ENCODE measurements at regions not wholly inside any gene's neighbourhood (a gene's known extent, or its start where the extent isn't known, plus 50 kb on each side); places are given as distances from the start of the nearest gene placed in this dataset.

- H3K36me3 ChIP-seq = no peaks in the 10 kb centered on the region
- DNase-seq = no peak
- H3K9me3 ChIP-seq = no peaks in the 10 kb centered on the region
- H3K4me3 ChIP-seq (replicated peaks in 1 of 3) = no peak overlapping the region
- 71 to 76% methylated on average over 1 of the region's 1 CpG for WGBS, 2 donors
- intact Hi-C loops (cut with DNase I) = no loop called here
- TF ChIP-seq POLR2A (IDR thresholded peaks at IDR 0.05) = no peak
- no peak for TF ChIP-seq CTCF (IDR thresholded peaks at IDR 0.05)
- no peaks in the 10 kb centered on the region for H3K4me1 ChIP-seq
- H3K27ac ChIP-seq = no peak overlapping the region
- no peaks in the 10 kb centered on the region for H3K27me3 ChIP-seq
Observed at GRCh38 chr2:41079011-41079410, 627.1 kb upstream of the SLC8A1 start.

GRCh38 chr2:41084321-41084720 is 632.4 kb upstream of the SLC8A1 start:
- intact Hi-C loops (cut with DNase I) = no loop called here
- DNase-seq = no peak
- Histone ChIP-seq H3K4me1 (no peaks in the 10 kb centered on the region), H3K27me3 (no peaks in the 10 kb centered on the region), H3K36me3 (no peaks in the 10 kb centered on the region), H3K9me3 (no peaks in the 10 kb centered on the region), H3K27ac (no peak overlapping the region), H3K4me3 (replicated peaks in 1 of 3) (no peak overlapping the region)
- 73 to 93% methylated on average over 3 of the region's 3 CpGs for WGBS, 2 donors
- TF ChIP-seq POLR2A (IDR thresholded peaks at IDR 0.05) (no peak), CTCF (IDR thresholded peaks at IDR 0.05) (no peak)

GRCh38 chr2:41087946-41088345 is 636.1 kb upstream of the SLC8A1 start:
- intact Hi-C loops (cut with DNase I) = no loop called here

GRCh38 chr2:41101281-41101680 is 649.4 kb upstream of the SLC8A1 start:
- H3K27me3 ChIP-seq = no peaks in the 10 kb centered on the region
- H3K27ac ChIP-seq = no peak overlapping the region
- no peaks in the 10 kb centered on the region for H3K36me3 ChIP-seq
- peaks cover 0 to 14% of the 10 kb centered on the region in 2 donors for H3K4me1 ChIP-seq
- no peak for DNase-seq
- no peak overlapping the region for H3K4me3 ChIP-seq (replicated peaks in 1 of 3)
- WGBS, 2 donors = 42 to 100% methylated on average over 1 of the region's 1 CpG
- TF ChIP-seq POLR2A (IDR thresholded peaks at IDR 0.05) (no peak), CTCF (IDR thresholded peaks at IDR 0.05) (no peak)
- intact Hi-C loops (cut with DNase I) = no loop called here
- no peaks in the 10 kb centered on the region for H3K9me3 ChIP-seq

More at GRCh38 chr2:41087946-41088345, 636.1 kb upstream of the SLC8A1 start:
- Histone ChIP-seq H3K36me3 (no peaks in the 10 kb centered on the region), H3K9me3 (no peaks in the 10 kb centered on the region), H3K27ac (no peak overlapping the region), H3K27me3 (no peaks in the 10 kb centered on the region), H3K4me3 (replicated peaks in 1 of 3) (no peak overlapping the region), H3K4me1 (no peaks in the 10 kb centered on the region)
- no peak for DNase-seq
- TF ChIP-seq CTCF (IDR thresholded peaks at IDR 0.05) (no peak), POLR2A (IDR thresholded peaks at IDR 0.05) (no peak)

- no peak for DNase-seq
- TF ChIP-seq POLR2A (IDR thresholded peaks at IDR 0.05) (no peak), CTCF (IDR thresholded peaks at IDR 0.05) (no peak)
- WGBS, 2 donors = 88 to 94% methylated on average over 4 of the region's 4 CpGs
- Histone ChIP-seq H3K9me3 (no peaks in the 10 kb centered on the region), H3K27ac (no peak overlapping the region), H3K4me3 (replicated peaks in 1 of 3) (no peak overlapping the region), H3K36me3 (no peaks in the 10 kb centered on the region), H3K27me3 (no peaks in the 10 kb centered on the region), H3K4me1 (no peaks in the 10 kb centered on the region)
- intact Hi-C loops (cut with DNase I) = no loop called here
Observed at GRCh38 chr2:41109744-41110143, 657.9 kb upstream of the SLC8A1 start.

Measured in thyroid gland (tissue), 4 donors.